ENCODE measurements at regions not wholly inside any gene's neighbourhood (a gene's known extent, or its start where the extent isn't known, plus 50 kb on each side); places are given as distances from the start of the nearest gene placed in this dataset.

DNA sequence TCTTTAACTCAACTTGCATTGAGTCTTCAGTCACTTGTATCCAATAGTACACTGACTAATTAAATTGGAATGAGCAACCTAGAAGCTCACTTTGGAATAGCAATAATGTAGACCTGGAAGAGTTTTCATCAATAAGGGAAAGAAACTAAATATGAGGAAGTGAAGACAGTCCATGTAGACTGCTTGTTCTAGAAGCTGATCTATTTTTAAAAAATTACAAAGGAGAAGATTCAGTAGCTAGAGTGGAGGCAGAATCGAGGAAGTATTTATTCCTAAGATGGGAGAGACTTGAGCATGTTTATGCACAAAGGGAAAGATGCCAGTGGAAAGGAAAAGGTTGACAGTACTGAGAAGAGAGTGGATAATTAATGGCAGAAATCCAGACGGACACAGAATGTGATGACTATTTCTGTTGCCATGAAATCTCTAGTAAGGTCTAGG, 156.3 kb upstream of the PDE3A start:
- in situ Hi-C loops (cut with HindIII; ENCODE audit: low sequenced_read_pairs): no loop called here

DNA sequence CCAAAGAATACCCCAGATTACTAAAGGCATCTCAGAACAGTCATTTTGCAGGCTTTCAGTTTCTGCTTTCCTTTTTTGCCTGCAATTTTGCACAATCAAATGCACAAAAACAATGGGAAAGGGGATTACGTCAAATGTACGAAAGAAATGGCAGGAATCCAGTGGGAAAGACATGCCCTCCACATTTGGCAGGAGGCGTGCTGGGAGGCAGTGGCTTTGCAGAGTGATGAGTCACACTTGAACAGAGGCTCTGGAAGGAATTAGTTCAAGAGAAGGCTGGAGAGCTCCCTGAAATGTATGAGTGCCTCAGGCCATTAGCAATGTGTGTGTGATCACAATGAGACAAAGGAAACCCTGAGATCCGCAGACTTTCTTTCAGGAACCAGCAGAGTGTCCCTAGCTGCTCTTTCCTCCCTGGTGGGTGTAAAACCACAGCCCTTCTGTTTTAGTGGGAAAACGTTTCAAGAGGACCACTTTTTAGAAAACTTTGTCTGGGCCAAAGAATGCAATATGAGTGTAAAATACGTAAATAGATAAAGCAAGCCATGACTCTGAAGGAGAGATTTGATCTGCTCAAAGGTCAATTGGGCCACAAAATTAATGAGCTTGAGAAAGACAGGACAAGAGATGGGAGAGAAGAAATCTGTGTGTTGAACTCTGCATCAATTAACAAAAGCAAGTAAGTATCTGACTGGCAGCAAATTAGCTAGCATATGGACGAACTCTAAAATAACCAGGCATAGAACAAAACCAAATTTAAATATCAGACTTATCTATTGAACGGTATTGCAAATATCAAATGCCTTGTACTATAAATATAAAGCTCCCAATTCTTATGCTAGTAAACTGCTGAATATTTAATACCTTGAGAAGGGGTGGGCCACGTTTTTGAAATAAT, 155.4 kb upstream of the PDE3A start:
- in situ Hi-C loops (cut with HindIII; ENCODE audit: low sequenced_read_pairs): no loop called here

DNA sequence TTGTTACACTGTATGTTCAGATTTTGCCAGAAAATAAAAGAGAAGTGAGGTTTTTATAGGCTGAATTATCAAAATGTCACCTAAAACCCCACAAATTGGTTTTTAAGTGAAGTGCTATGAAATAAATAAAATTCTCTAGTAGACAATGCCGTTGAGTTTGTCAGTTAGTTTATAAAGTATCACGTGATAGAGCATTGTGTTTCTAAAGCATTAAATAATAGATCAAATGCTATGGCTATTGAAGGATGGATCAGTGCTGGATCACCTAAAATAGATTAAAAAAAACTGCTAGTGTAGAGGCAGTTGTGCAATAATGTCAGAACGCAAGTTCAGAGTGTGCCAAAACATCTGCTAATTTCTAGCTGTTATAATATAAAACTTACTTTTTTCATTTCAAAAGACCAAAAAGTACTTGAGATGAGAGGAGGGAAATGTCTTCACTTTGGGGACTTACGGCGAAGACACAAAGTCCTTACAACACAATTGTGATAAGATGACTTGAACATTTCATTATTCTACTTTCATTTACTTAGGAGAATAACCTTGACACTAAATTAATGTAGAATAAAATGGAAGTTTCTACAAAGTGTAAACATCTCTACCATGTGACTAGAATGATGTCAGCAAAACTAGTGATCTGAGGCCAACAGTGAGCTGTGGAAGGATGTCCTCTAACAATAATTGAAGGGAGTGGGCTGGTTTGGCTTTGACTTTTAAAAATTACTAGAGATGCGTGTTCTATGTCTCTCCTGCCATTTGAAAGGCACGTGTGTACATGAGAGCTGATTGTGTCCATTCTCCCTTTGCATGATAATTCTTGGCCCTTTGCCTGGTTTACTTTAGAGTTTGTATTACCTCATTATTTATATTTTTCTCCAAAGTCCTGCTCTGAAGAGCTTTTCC, 154.4 kb upstream of the PDE3A start:
- in situ Hi-C loops (cut with HindIII; ENCODE audit: low sequenced_read_pairs): no loop called here

DNA sequence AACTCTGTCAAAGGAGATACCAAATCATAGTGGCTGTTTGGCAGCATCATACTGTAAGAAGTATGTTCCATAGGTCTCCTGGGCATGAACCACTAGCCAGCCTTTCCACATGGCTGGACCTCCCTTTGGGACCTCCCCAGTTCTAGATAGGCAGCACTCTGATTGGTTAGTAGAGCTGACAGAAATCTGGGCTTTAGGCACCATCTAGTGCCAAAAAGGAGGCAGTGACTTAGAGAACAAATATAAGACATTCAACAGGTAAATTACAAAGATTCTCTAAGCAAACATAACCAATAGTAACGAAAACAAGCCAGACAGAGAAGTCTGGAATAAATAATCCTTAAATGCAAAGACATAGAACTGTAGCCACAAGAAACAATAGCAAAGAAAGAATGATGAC, 148.0 kb upstream of the PDE3A start:
- in situ Hi-C loops (cut with HindIII; ENCODE audit: low sequenced_read_pairs): no loop called here

DNA sequence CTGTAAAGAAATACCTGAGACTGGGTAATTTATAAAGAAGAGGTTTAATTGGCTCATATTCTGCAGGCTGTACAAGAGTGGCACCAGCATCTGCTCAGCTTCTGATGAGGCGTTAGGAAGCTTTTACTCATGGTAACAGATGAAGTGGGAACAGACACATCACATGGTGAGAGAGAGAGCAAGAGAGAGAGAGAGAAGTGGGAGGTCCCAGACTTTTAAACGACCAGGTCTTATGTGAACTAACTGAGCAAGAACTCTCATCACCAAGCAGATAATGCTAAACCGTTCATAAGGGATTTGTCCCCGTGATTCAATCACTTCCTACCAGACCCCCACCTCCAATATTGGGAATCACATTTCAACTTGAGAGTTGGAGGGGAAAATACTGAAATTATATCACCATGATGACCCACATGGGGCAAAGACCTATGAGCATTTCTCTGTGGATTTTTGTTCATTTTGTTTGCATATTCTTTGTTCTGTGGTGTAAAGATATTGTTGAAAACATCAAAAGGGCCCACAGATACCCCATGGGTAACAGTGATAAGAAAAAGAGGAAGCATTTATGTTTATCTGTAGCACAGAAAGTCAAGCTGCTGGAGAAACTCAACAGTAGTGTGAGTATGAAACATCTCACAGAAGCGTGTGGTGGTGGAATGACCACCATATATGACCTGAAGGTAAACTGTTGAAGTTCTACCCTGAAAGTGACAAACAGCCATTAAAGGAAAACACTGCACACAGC, 135.2 kb upstream of the PDE3A start:
- in situ Hi-C loops (cut with HindIII; ENCODE audit: low sequenced_read_pairs): no loop called here

DNA sequence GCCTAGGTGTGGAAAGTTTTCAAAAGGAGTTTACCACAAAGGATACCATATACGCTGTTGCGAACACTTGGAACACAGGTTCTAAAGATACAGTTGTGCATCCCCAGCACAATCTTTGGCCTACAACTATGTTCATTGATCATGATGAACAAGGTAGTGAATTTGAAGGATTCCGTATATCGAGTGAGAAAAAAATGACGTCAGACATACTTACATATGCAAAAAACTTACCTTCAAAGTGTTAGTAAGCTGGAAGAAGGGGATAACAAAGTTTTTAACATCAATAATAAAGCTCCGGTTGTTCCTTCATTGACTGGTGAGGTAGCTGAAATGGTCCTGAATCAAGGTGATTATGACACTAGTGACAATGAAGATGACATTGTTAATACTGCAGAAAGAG, 133.9 kb upstream of the PDE3A start:
- in situ Hi-C loops (cut with HindIII; ENCODE audit: low sequenced_read_pairs): no loop called here

DNA sequence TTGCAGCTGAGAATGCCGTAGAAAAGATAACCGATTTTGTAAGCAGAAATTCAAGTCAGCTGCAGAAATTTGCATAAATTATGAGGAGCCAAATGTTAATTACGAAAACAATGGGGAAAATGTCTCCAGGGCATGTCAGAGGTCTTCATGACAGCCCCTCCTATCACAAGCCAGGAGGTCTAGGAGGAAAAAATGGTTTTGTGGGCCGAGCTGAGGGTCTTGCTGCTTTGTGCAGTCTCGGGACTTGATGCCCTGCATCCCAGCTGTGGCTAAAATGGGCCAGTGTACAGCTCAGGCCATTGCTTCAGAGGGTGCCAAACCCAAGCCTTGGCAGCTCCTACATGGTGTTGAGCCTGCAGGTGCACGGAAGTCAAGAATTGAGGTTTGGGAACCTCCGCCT, 131.2 kb upstream of the PDE3A start:
- in situ Hi-C loops (cut with HindIII; ENCODE audit: low sequenced_read_pairs): no loop called here

DNA sequence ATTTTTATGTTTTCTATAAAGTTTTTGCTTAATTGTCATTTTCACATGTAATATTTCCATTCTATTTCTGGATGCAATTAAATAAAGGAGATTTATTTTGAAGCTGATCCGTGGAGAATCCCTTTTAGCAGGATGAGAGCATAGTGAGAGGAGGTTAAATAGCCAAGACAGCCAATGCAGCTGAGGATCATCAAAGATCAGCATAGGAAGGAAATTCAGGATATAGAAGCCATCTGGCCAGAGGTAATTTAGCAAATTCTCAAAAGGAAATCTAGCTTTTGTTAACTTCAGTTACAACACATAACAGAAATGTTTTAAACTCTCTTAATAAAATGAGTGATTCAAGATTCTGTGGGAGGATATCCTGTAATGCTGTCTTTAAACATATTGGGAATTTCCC, 122.8 kb upstream of the PDE3A start:
- in situ Hi-C loops (cut with HindIII; ENCODE audit: low sequenced_read_pairs): no loop called here

DNA sequence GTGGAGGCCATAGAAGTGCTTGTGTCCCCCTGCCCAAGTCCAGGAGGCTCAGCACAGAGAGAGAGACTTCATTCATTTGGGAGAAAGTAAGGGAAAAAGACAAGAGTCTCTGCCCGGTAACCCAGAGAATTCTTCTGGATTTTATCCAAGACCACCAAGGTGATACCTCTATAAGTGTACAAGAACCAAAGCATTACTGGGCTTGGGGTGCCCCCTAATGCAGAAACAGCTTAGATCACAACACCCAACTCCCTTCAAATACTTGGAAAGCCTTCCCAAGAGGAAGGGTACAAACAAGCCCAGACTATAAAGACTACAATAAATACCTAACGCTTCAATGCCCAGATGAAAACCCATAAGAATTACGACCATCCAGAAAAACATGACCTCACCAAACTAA, 119.7 kb upstream of the PDE3A start:
- in situ Hi-C loops (cut with HindIII; ENCODE audit: low sequenced_read_pairs): no loop called here

DNA sequence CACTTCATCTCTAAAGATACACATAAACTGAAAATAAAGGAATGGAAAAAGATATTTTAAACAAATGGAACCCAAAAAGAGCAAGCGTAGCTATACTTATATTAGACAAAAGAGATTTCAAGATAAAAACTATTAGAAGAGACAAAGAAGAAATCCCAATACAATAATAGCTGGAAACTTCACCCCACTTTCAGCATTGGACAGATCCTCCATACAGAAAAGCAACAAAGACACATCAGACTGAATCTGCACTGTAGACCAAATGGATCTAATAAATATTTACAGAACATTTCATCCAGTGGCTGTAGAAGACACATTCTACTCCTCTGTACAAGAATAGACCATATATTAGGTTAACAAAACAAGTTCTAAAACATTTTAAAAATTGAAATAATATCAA, 117.6 kb upstream of the PDE3A start:
- in situ Hi-C loops (cut with HindIII; ENCODE audit: low sequenced_read_pairs): no loop called here

DNA sequence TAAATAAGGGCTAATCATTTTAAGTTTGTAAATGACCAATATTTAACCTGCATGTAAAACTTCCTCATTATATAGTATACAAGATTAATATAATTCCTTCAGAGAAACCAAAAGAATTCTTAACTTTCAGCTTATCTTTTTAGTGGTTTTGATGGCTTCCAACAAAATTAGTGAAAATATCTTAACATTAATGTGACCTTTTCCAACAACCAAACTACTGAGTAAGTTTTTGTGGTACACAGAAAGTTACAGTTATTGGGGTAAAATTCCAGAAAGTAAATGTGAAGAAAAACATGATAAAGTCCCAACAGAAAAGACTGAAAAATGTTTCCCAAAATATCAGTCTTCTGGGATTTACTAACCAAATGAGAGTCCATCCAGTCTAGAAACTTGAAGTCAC, 111.0 kb upstream of the PDE3A start:
- in situ Hi-C loops (cut with HindIII; ENCODE audit: low sequenced_read_pairs): no loop called here

DNA sequence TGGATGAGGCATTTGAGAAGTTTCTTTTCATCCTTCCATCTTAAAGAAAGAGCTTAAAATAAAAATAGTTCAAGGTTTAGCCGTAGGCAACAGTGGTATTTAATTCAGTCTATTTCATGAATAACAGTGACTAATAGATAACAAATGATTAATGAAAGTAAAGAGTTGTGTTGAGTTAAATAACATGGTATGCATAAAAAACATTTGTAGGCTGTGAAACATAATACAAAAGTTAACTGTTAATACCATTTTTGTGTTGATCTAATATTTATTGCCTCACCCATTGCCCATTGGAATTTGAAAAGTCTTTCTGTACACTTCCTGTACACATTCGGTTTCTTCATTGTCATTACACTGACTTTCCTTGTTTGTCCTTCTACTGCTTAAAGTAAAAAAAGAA, 108.6 kb upstream of the PDE3A start:
- in situ Hi-C loops (cut with HindIII; ENCODE audit: low sequenced_read_pairs): loop anchor here (5.0 kb wide), 1 partner anchor 63 kb away; no protein-coding TSS in a partner anchor

DNA sequence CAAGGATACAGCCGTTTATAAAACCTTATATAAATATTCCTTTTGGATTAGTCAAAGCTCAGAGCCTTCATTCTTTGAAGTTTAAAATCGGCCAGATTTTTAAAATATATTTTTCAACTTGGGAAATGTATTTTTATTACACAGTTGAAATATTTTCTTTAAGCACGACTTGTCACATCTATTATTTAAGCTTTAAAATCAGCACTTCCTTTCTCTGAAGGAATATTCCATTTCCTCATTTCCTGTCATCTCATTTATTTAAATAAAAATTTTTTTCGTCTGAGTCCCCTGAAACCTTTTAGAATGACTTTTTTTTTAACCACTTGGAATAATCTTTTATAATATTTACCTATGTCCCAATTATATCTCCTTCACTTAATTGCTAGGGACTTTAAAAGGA, 107.5 kb upstream of the PDE3A start:
- in situ Hi-C loops (cut with HindIII; ENCODE audit: low sequenced_read_pairs): loop anchor here (5.0 kb wide), 1 partner anchor 61 kb away; no protein-coding TSS in a partner anchor

DNA sequence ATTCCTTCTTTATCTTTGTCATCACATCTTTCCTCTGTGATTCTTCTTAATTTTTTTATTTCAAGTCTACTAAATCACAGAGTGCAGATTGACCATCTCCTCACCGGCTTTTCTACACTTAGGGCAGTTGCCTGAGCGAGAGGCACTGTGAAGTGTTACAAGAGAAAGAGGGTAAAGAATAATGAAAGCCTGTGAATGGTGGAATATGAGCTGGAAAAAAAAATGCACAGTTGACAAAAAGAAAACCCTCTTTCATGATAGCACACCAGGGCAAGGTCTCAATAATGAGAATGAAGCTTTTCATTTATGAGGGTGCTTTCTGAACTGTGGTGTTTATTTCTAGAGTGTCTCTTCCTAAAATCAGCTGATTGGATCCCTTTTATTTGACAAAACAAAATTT, 106.2 kb upstream of the PDE3A start:
- in situ Hi-C loops (cut with HindIII; ENCODE audit: low sequenced_read_pairs): loop anchor here (5.0 kb wide), 1 partner anchor 60 kb away; no protein-coding TSS in a partner anchor

DNA sequence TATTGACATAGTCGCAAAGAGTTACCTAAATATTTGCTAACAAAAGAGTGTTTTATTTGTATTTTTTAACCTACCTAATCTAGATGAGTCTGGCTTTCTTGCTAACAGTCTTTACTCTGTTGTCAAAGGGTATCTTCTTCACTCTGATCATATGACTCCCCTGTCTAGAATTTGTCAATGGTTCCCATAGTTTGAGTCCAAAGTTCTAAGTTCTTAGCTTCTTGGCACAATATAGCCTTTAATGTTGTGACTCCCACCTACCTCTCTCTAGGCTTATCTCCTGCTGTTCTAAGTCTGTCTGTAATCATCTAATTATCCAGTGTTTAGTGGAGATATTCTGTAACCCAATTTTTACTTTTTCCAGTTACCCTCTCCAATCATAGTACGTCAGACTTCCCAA, 104.3 kb upstream of the PDE3A start:
- in situ Hi-C loops (cut with HindIII; ENCODE audit: low sequenced_read_pairs): loop anchor here (5.0 kb wide), 1 partner anchor 58 kb away; no protein-coding TSS in a partner anchor

DNA sequence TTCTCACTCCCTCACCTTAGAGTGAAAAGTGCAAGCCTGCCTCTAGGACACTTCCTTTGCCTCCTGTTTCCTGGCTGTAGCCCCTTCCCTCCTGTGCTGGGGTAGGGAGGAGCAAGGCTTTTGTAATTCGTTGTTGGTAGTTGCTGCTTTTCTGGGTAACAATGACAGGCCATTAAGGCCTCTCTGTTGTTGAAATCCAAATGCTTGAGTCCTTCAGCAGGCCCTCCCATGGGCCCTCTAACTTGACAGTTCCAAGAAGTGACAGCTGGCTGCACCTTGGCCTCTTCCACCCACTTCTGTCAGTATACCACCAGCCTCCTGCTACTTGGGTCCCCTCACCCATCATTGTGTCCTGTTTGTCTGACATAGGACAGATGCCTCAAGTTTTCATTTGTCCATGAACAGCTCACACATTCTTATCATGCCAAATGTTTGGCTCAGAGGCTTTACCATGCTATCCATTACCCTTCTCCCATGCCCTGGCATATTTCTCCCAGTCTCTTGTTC, 103.7 kb upstream of the PDE3A start:
- in situ Hi-C loops (cut with HindIII; ENCODE audit: low sequenced_read_pairs): loop anchor here (5.0 kb wide), 1 partner anchor 58 kb away; no protein-coding TSS in a partner anchor

DNA sequence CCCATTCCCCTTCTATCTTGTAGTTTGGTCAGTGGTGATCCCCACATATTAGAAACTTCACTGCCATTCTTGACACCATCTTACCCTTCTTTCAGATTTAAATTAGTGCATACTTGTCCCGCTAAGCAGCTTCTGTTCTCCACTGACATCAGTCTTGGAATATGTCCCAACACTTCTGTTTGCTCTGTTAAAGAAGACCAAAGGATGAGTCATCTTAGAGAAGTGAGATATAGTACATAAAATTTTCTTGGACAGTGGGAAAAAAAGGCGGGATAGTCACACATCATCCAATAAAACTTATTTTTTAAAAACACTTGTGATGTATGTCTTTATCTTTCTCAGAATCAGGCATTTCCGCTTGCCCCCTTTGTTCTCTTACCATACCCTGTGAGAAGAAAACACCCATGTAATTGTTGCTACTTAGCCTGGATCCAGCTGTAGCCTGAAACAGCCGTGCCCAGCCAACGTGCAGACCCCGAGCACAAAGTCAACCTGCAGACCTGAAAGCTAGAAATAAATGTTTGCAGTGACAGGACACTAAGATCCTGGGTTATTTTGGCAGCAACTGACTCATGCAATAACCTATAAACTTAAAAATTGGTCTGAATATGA, 100.1 kb upstream of the PDE3A start:
- in situ Hi-C loops (cut with HindIII; ENCODE audit: low sequenced_read_pairs): no loop called here

DNA sequence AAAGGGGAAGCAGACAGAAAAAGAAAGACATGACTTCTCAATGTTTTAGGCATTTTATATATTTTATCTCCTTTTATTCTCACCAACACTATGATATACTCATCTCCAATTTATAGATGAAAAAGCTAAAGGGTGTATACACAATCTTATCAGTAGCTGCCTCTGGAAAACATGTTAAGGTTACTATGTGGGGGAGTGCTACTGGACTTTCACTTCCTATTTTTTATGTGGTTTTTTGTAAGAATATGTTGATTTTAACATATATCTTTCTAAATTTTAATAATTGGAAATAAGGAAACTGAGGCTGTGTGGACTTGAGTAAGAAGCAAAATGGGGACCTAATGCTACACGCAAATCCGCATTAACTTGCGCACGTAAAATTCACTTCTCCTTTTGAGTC, 99.6 kb upstream of the PDE3A start:
- in situ Hi-C loops (cut with HindIII; ENCODE audit: low sequenced_read_pairs): no loop called here

DNA sequence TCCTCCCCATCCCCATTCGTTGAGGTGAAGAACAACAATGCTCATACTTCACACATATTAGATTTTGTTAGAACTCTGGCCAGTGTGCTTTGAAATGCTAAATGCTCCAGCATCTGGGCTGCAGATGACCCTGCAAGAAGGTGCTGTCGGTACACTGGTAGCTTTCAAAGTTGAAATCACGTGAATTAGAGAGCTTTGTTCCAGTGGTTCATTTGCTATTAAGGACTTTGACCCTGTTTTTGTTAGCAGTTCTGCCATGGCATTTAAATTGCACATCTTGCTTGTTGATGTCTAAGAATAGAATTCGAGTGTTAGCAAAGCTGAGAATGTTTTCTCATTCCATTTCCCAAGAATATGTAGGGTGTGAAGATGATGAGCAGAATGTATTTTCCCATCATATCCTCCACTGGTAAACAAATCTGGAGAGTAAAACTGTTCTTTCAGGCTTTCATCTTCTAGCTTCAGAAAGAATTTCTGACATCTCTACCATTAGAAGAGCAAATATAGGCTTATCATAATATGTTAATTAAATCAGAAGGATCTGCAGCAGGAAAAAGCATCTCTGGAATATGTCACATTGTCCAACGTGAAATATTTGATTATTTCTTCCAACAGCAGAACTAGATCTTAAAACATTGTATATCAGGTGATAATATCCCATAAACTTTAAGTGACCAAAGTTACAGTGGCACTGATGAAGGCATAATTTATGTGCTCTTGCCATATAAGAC, 98.8 kb upstream of the PDE3A start:
- in situ Hi-C loops (cut with HindIII; ENCODE audit: low sequenced_read_pairs): no loop called here

DNA sequence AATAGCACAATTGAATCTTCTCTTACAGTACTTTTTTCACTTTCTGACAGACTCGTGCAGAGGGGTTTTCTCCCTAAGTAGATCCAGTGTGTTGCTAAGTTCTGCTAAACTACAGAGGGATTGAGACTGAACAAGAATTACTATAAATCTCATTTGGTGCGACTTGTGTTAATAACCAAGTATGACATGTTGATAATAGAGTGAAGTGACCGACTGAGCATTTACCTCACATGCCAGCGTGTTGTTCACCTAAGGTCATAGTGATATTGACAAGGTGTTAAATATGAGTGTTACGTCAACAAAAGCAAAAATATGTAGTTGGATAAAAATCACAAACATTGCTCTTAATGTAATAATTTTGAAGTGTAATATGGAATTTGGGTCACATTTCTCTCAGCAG, 97.8 kb upstream of the PDE3A start:
- in situ Hi-C loops (cut with HindIII; ENCODE audit: low sequenced_read_pairs): no loop called here
